ENCODE measurements at regions not wholly inside any gene's neighbourhood (a gene's known extent, or its start where the extent isn't known, plus 50 kb on each side); places are given as distances from the start of the nearest gene placed in this dataset.

- no peaks in the 10 kb centered on the region for H3K27me3 ChIP-seq (ENCODE audit: insufficient read depth, low read depth)
- H3K27ac ChIP-seq, result no peak overlapping the region
- H4K20me1 ChIP-seq (ENCODE audit: insufficient read depth), result no peaks in the 10 kb centered on the region
- DNase-seq, result no peak
- no TSS peak for BruUV-seq (replicated peaks)
- TF ChIP-seq EZH2 (IDR thresholded peaks at IDR 0.05; ENCODE audit: low read depth) (no peak), CTCF (conservative IDR thresholded peaks at IDR 0.05) (no peak)
- no peak overlapping the region for H3K4me2 ChIP-seq
- H3K4me3 ChIP-seq, result no peak overlapping the region
- no peak overlapping the region for H2AFZ ChIP-seq
- H3F3A ChIP-seq (ENCODE audit: insufficient read depth, low read depth), result no peaks in the 10 kb centered on the region
- ChIA-PET CTCF (no interaction called here), POLR2A (ENCODE audit: unreplicated experiment) (interaction anchor here (0.6 kb wide), 1 partner anchor 661 kb away, joined by 12 read pairs; no protein-coding TSS in a partner anchor)
- peaks cover 12% of the 10 kb centered on the region for H3K9me3 ChIP-seq (ENCODE audit: insufficient read depth, low read depth)
- H3K79me2 ChIP-seq (ENCODE audit: low read depth), result no peaks in the 10 kb centered on the region
- H3K36me3 ChIP-seq (ENCODE audit: low read depth), result no peaks in the 10 kb centered on the region
- no peaks in the 10 kb centered on the region for H3K4me1 ChIP-seq (replicated peaks; ENCODE audit: insufficient read depth)
- H3K9me2 ChIP-seq (ENCODE audit: insufficient read depth), result no peaks in the 10 kb centered on the region; the same call in 1 of the 2 replicates
- intact Hi-C loops (cut with micrococcal nuclease; ENCODE audit: unreplicated experiment), result loop anchor here (10.0 kb wide), 1 partner anchor 164 kb away; no protein-coding TSS in a partner anchor
Observed at GRCh38 chr2:181130686-181131085, 150.3 kb downstream of the UBE2E3 start.

- no peak for TF ChIP-seq EZH2 (IDR thresholded peaks at IDR 0.05; ENCODE audit: low read depth)
- no peak for TF ChIP-seq CTCF (conservative IDR thresholded peaks at IDR 0.05)
- no peak for DNase-seq
- H3K9me3 ChIP-seq (ENCODE audit: insufficient read depth, low read depth), result peaks cover 19% of the 10 kb centered on the region
- CTCF ChIA-PET, result no interaction called here
- H3K79me2 ChIP-seq (ENCODE audit: low read depth), result no peaks in the 10 kb centered on the region
- H3K4me2 ChIP-seq, result no peak overlapping the region
- no TSS peak for BruUV-seq (replicated peaks)
- H4K20me1 ChIP-seq (ENCODE audit: insufficient read depth), result no peaks in the 10 kb centered on the region
- no peaks in the 10 kb centered on the region for H3K4me1 ChIP-seq (replicated peaks; ENCODE audit: insufficient read depth)
- no peak overlapping the region for H2AFZ ChIP-seq
- no peaks in the 10 kb centered on the region for H3K27me3 ChIP-seq (ENCODE audit: insufficient read depth, low read depth)
- no peak overlapping the region for H3K27ac ChIP-seq
- POLR2A ChIA-PET (ENCODE audit: unreplicated experiment), result no interaction called here
- H3K36me3 ChIP-seq (ENCODE audit: low read depth), result no peaks in the 10 kb centered on the region
- no peaks in the 10 kb centered on the region; the same call in 1 of the 2 replicates for H3K9me2 ChIP-seq (ENCODE audit: insufficient read depth)
- H3K4me3 ChIP-seq, result no peak overlapping the region
- intact Hi-C loops (cut with micrococcal nuclease; ENCODE audit: unreplicated experiment), result loop anchor here (10.0 kb wide), 1 partner anchor 163 kb away; no protein-coding TSS in a partner anchor
- H3F3A ChIP-seq (ENCODE audit: insufficient read depth, low read depth), result no peaks in the 10 kb centered on the region
Observed at GRCh38 chr2:181131584-181131983, 151.2 kb downstream of the UBE2E3 start.

DNA sequence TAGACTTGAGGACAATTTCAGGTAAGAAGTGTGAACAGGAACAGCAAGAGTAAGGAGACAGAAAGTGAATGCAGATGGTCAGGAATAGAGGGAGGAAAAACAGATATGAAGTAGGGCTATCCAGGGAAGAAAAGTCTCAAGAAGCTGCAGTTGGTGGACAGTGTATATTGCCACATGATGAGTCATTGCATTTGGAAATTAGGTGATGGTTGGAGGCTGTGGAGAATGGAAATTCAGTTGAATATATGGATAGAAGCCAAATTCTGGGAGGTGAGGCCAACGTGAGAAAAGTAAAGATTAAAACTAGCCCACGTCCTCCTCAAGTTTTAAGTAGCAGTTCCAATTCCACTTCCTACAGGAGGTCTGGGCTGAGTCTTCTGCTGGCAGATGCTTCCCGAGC is 158.4 kb downstream of the UBE2E3 start:
- TF ChIP-seq EZH2 (IDR thresholded peaks at IDR 0.05; ENCODE audit: low read depth) (no peak), CTCF (conservative IDR thresholded peaks at IDR 0.05) (no peak)
- Histone ChIP-seq H3K27me3 (ENCODE audit: insufficient read depth, low read depth) (no peaks in the 10 kb centered on the region), H3K4me3 (no peak overlapping the region), H2AFZ (no peak overlapping the region), H3K4me1 (replicated peaks; ENCODE audit: insufficient read depth) (peaks cover 24% of the 10 kb centered on the region), H3K27ac (no peak overlapping the region), H3K9me3 (ENCODE audit: insufficient read depth, low read depth) (peaks cover 21% of the 10 kb centered on the region), H3F3A (ENCODE audit: insufficient read depth, low read depth) (no peaks in the 10 kb centered on the region), H4K20me1 (ENCODE audit: insufficient read depth) (no peaks in the 10 kb centered on the region), H3K36me3 (ENCODE audit: low read depth) (no peaks in the 10 kb centered on the region), H3K4me2 (0 out of 2 replicates have a peak overlapping the region, but pooled peaks have one; percentile 8), H3K79me2 (ENCODE audit: low read depth) (no peaks in the 10 kb centered on the region), H3K9me2 (ENCODE audit: insufficient read depth) (no peaks in the 10 kb centered on the region)
- no TSS peak for BruUV-seq (replicated peaks)
- ChIA-PET CTCF (no interaction called here), POLR2A (ENCODE audit: unreplicated experiment) (no interaction called here)
- intact Hi-C loops (cut with micrococcal nuclease; ENCODE audit: unreplicated experiment), result loop anchor here (10.0 kb wide), 1 partner anchor 156 kb away; no protein-coding TSS in a partner anchor
- DNase-seq, result peak; percentile 6 to 49
